MCF 10A (cell line): ENCODE measurements at regions not wholly inside any gene's neighbourhood (a gene's known extent, or its start where the extent isn't known, plus 50 kb on each side); places are given as distances from the start of the nearest gene placed in this dataset.

Experiments
- BruUV-seq: library from RNA; stranded (reverse); fragments of 400-500 nt; replicated peaks from 2 replicates; lab custom pipeline; 2021; lab: Mats Ljungman, UMichigan
- CTCF ChIA-PET: fragments of 300-600 bp; sonication (Branson Sonifier 250); formaldehyde crosslinking; extraction: SDS; loops from one replicate; lab custom pipeline; 2021; ENCODE audit warnings: antibody characterized with exemption, inconsistent platforms; lab: Yijun Ruan, JAX
- POLR2A ChIA-PET: fragments of 300-600, 350-650 bp; sonication (Branson Sonifier 250); formaldehyde crosslinking; extraction: SDS; loops from one replicate; lab custom pipeline; 2020; ENCODE audit warnings: antibody characterized with exemption, inconsistent platforms; lab: Yijun Ruan, JAX
- DNase-seq: peaks from one replicate; pipeline ENCODE4 v3.0.0-alpha.2; 2018; ENCODE audit not compliant: unreplicated experiment
- H3K27ac Mint-ChIP-seq: one replicate; pipeline ENCODE4 v1.8.0; 2022; ENCODE audit warnings: mild to moderate bottlenecking, low read depth, mixed read lengths; ENCODE audit not compliant: unreplicated experiment
- H3K27me3 Mint-ChIP-seq: one replicate; pipeline ENCODE4 v1.8.0; 2022; ENCODE audit warnings: mixed read lengths; ENCODE audit not compliant: insufficient read depth, unreplicated experiment
- H3K36me3 Mint-ChIP-seq: one replicate; pipeline ENCODE4 v1.8.0; 2022; ENCODE audit warnings: mild to moderate bottlenecking, moderate library complexity, mixed read lengths; ENCODE audit not compliant: insufficient read depth, unreplicated experiment
- H3K4me1 Mint-ChIP-seq: one replicate; pipeline ENCODE4 v1.8.0; 2022; ENCODE audit warnings: mixed read lengths; ENCODE audit not compliant: insufficient read depth, unreplicated experiment
- H3K4me3 Mint-ChIP-seq: one replicate; pipeline ENCODE4 v1.8.0; 2022; ENCODE audit warnings: mild to moderate bottlenecking, moderate library complexity, mixed read lengths; ENCODE audit not compliant: unreplicated experiment
- H3K9me3 Mint-ChIP-seq: one replicate; pipeline ENCODE4 v1.8.0; 2022; ENCODE audit warnings: mixed read lengths; ENCODE audit not compliant: unreplicated experiment
- intact Hi-C: fragments of 100-400 bp; cut with micrococcal nuclease; formaldehyde crosslinking; loops from 2 replicates; pipeline ENCODE4 v1.14.1; 2022
- TF ChIP-seq, protein P1 (sequence below): fragments of 200-600 bp; IDR thresholded peaks from one replicate; pipeline ENCODE4 v1.8.0; 2022; ENCODE audit warnings: antibody characterized with exemption, mild to moderate bottlenecking; ENCODE audit not compliant: unreplicated experiment

DNA sequence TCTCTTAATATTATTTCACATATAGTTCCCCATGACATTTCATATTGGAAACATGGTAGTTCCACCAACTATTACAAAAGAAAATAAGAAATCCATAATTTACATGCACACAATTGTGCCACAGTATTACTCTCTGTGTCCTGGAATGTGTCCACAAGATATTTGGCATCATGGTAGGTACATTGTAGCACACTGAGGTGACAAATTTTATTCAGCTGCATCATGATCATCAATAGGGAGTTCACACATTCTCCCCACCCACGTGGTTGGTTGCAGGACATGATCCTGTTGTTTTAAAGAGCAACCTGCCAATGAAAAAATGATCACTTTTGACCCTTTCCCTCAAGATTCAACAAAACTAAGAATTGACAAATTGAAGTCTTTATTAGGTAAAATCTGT lies 67.1 kb upstream of the HECTD2 start:
- TF ChIP-seq, protein P1, sequence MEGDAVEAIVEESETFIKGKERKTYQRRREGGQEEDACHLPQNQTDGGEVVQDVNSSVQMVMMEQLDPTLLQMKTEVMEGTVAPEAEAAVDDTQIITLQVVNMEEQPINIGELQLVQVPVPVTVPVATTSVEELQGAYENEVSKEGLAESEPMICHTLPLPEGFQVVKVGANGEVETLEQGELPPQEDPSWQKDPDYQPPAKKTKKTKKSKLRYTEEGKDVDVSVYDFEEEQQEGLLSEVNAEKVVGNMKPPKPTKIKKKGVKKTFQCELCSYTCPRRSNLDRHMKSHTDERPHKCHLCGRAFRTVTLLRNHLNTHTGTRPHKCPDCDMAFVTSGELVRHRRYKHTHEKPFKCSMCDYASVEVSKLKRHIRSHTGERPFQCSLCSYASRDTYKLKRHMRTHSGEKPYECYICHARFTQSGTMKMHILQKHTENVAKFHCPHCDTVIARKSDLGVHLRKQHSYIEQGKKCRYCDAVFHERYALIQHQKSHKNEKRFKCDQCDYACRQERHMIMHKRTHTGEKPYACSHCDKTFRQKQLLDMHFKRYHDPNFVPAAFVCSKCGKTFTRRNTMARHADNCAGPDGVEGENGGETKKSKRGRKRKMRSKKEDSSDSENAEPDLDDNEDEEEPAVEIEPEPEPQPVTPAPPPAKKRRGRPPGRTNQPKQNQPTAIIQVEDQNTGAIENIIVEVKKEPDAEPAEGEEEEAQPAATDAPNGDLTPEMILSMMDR = no peak
- ChIA-PET POLR2A (no interaction called here), CTCF (no interaction called here)
- Mint-ChIP-seq H3K27me3 (no peaks in the 10 kb centered on the region), H3K9me3 (peaks cover 8% of the 10 kb centered on the region), H3K4me1 (peaks cover 29% of the 10 kb centered on the region), H3K4me3 (no peak overlapping the region), H3K36me3 (no peaks in the 10 kb centered on the region), H3K27ac (no peak overlapping the region)
- DNase-seq = no peak
- BruUV-seq = no TSS peak
- intact Hi-C loops = no loop called here

- POLR2A ChIA-PET = no interaction called here
- Mint-ChIP-seq H3K27ac (no peak overlapping the region), H3K27me3 (no peaks in the 10 kb centered on the region), H3K9me3 (peaks cover 8% of the 10 kb centered on the region), H3K4me3 (no peak overlapping the region), H3K4me1 (peaks cover 38% of the 10 kb centered on the region), H3K36me3 (no peaks in the 10 kb centered on the region)
- CTCF ChIA-PET = interaction anchor here (0.6 kb wide), 1 partner anchor 300 kb away, joined by 3 read pairs; no protein-coding TSS in a partner anchor
- no TSS peak for BruUV-seq
- DNase-seq = no peak
- intact Hi-C loops = no loop called here
- TF ChIP-seq, protein P1 = no peak
These were observed 65.9 kb upstream of the HECTD2 start for GRCh38 chr10:91344117-91344856.

DNA sequence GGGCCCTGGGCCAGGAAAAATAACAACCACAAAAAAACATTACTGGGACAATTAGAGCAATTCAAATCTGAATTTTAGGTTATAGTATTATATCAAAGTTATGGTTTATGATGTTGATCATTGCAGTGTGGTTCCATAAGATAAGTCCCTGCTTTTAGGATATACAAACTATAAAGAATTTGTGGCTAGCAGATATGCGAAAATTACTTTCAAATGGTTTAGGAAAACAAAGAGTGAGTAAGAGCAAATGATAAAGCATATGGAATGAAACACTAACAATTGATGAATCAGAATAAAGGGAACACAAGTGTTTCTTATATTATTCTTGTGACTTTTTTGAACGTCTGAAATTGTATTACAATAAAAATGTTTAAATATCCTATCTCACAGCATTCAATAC lies 64.4 kb upstream of the HECTD2 start:
- CTCF ChIA-PET = no interaction called here
- H3K4me3 Mint-ChIP-seq = no peak overlapping the region
- no TSS peak for BruUV-seq

GRCh38 chr10:91347529-91347928 lies 62.6 kb upstream of the HECTD2 start:
- H3K27ac Mint-ChIP-seq = peak overlapping the region; percentile 73
- ChIA-PET CTCF (interaction anchor here (1.9 kb wide), 1 partner anchor 49 kb away, joined by 4 read pairs; no protein-coding TSS in a partner anchor), POLR2A (no interaction called here)
- peaks cover 45% of the 10 kb centered on the region for H3K4me1 Mint-ChIP-seq
- peaks cover 8% of the 10 kb centered on the region for H3K9me3 Mint-ChIP-seq
- H3K36me3 Mint-ChIP-seq = no peaks in the 10 kb centered on the region
- TF ChIP-seq, protein P1 = no peak
- no peaks in the 10 kb centered on the region for H3K27me3 Mint-ChIP-seq
- no peak for DNase-seq
- no TSS peak for BruUV-seq
- H3K4me3 Mint-ChIP-seq = no peak overlapping the region
- intact Hi-C loops = no loop called here

More for the DNA sequence above, 64.4 kb upstream of the HECTD2 start:
- Mint-ChIP-seq H3K9me3 (peaks cover 8% of the 10 kb centered on the region), H3K4me1 (peaks cover 42% of the 10 kb centered on the region), H3K27ac (peak overlapping the region; percentile 24), H3K36me3 (no peaks in the 10 kb centered on the region), H3K27me3 (no peaks in the 10 kb centered on the region)
- TF ChIP-seq, protein P1 = no peak
- intact Hi-C loops = no loop called here
- POLR2A ChIA-PET = no interaction called here
- DNase-seq = no peak
